Activated CD8-positive, alpha-beta memory T cell treated with anti-CD3 and anti-CD28 coated beads for 24 hours (primary cell): ENCODE measurements at regions not wholly inside any gene's neighbourhood (a gene's known extent, or its start where the extent isn't known, plus 50 kb on each side); places are given as distances from the start of the nearest gene placed in this dataset.
"Not testable (repeated sequence)": the region's sequence is repeated elsewhere in the genome, so short reads cannot be mapped to it uniquely, and the experiment has no call there.

ENCODE experiments used
- DNase-seq: peaks from one replicate; pipeline ENCODE4 v3.0.0-alpha.2; 2020

DNA sequence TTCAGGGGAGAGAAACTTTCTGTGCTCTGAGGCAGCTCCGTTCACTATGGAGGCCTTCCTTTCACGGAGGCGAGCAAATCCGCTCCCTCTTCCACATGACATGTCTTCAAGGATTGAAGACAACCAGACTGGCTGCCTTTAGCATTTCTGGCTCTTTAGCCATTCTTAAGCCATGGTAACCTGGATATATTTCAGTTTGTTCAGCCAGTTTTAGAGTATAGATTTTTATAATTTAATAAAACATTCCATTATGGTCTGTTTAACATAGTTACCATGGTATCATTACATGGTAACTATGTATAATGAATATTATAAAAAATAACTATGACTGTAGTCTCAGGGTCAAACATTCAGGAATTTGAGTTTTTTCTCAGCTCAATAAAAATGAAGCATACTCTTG, 54.2 kb upstream of the NFIA start:
- DNase-seq, result no peak

DNA sequence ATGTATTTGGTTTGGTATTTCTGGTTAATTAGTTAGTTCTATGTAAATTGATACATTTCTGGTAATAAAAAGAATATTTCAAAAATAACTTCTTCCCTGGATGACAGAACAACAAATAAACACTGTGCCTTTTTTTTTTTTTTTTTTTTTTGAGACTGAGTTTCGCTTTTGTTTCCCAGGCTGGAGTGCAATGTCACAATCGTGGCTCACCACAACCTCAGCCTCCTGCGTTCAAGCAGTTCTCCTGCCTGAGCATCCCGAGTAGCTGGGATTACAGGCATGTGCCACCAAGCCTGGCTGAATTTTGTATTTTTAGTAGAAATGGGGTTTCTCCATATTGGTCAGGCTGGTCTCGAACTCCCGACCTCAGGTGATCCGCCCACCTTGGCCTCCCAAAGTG, 64.3 kb upstream of the NFIA start:
- DNase-seq, result not testable (repeated sequence)

DNA sequence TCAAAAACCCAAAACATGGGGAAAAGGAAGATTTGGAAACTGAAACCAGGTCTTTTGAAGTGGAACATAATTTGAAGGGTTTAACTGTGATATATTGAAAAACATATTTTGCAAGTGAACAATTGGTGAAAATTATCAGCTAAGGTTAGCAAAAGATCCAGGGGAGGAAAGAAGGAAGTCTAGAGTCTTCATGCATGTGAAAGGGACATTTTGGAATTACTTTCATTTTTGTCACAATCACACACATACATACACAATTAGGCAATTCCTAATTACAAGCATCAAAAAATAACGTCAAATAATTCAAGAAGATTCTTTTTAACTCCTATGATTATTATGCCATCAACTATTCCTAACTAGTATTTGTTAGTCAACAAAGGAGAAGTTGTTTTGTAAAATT, 64.7 kb upstream of the NFIA start:
- DNase-seq, result no peak

DNA sequence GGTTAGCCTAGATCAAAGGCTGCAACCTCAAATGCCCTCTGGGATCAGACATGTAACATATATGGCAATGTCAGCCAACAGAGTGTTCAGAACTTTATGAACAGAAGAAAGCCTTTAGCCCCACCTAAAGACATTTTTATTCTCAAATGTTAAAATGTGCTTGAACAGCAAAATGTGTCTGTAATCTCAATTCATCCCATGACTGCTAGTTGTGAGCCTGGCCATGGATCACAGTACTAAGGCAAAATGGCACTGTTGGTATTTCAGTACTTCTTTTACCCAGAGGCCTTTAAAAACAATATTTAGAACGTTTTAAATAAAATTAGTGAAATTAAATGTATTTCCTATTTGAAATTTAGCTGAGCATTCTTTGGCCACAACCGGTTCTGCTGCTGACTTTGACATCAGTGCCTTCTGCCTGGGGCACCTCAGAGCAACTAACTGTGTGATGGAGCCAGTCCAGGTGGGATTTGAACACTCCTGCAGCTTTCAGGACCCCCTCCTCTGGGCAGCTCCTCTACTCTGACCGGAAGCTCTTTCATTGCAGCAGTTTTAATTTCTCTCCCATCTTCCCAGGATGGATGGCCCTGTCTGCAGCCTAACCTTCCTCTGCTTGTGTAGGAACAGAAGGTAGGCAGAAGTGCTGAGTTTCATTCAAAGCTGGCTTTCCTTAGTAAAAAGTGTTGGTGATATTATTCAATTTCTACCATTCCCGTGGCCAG, 68.3 kb upstream of the NFIA start:
- DNase-seq, result no peak

DNA sequence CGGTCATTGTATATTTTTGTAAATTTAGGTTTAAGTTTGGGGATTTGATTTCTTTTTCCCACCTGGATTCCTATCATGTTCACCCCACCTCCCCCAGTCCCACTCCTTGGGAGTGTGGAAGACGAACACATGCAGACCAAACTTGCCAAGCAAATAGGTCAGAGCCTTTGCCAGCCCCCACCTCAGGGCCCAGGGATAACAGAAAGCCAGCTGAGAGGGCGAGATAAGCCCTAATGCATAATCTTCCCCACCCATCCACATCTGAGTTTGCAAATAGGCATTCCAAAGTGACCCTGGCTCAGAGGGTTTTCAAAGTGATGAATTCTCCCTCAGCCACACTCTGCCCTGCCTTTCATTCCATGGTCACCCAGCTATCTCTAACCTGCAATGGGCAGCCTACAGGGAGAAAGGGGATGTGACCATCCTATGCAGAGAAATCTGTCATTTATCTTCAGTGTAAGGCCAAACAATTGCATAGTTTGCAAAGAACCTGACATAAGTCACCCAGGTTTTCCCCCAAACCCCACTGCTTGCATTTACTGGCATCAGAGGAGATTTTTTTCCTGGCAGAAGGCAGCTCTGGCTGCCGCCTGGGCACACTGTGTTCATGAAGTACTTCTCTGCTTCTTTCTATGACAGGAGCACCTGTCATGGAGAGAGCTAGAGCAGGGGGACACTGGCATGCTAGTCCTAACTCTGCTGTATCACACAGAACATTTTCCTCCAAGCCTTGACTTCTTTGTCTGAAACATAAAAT, 69.0 kb upstream of the NFIA start:
- DNase-seq, result no peak

DNA sequence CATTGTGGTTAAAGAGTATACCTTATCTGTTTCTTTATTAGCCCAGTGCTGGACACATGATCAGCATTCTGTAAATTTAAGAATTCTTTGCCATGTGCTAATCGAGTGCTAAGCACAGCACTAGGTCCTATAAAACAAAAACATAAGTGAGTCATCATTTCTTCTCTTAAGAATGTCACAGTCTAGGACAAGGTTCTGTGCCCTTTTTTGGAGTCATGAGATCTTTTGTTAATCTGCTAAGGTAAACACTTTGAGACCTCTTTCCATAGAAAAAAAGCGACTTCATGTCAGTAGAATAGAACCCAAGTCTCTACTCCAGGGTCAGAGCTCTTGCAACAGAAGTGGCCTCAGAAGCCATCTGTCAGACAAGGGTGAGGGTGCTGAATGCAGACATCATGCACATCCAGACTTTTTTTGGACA, 70.0 kb upstream of the NFIA start:
- no peak for DNase-seq

DNA sequence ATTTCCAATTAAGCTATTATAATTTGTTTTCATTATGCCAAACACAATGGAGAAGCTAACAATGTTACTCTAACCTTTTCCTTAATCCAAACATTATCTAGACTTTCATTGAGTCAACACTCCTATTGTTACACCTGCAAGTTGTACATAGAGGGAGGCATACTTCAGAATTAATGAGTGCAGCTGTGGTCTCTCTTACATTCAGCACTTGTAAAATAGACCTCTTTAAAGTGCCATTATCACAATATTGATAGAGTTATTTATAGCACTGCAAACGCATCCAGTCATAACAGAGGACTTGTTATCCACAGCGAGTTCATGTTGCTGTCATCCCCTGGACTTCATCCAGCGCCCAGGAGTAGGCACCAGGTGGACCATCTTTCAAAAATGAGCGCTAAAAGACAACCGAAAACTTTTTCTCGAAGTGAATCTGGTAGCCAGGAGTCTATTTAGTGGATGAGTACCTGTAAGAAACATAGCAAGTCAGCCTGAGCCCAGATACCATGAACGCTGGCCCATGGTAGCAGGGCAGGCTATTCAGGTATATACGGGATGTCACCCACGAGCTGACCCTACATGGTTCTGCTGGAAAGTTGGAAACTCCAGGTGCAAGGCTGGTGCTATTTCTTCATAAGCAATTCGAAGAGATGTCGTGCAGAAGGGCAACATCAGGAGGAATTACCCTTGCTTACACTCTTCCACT, 70.6 kb upstream of the NFIA start:
- no peak for DNase-seq

DNA sequence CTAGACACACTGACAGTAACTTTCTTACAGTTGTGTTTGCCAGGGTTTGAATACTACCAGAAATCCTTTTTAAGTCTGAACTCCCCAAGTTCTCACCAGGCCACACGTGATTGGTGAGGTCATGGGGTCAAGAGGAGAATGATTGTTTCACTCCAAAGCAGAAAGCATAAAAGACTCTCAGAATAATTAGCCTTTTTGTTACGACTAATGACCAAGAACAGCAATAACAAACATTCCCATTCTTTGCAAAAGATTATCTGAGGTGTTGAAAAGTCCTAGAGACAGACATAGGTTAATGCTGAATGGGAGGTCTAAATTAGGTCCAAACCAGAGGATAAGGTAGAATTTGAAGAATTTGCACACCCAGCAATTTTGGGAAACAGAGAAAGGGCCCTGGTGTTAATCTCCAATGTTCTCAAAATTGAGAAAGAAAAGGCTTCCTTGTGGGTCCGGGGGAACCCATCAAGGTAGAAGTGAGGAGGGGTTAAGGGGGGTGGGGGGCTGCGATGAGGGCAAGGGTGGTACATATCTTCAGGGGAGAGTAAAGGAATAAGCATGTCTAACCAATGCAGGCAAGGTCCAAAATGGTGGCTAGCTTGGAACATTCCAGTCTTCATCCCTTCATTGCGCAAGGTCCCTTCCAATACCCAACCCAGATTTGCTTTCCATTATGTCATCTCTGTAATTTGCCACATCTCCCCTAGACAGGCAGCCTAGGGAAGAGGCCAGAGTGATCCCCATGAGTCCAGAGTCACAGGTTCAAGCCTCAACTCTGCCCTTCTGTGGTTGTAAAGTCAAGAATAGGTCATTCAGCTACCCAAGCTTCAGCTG, 74.6 kb upstream of the NFIA start:
- no peak for DNase-seq

DNA sequence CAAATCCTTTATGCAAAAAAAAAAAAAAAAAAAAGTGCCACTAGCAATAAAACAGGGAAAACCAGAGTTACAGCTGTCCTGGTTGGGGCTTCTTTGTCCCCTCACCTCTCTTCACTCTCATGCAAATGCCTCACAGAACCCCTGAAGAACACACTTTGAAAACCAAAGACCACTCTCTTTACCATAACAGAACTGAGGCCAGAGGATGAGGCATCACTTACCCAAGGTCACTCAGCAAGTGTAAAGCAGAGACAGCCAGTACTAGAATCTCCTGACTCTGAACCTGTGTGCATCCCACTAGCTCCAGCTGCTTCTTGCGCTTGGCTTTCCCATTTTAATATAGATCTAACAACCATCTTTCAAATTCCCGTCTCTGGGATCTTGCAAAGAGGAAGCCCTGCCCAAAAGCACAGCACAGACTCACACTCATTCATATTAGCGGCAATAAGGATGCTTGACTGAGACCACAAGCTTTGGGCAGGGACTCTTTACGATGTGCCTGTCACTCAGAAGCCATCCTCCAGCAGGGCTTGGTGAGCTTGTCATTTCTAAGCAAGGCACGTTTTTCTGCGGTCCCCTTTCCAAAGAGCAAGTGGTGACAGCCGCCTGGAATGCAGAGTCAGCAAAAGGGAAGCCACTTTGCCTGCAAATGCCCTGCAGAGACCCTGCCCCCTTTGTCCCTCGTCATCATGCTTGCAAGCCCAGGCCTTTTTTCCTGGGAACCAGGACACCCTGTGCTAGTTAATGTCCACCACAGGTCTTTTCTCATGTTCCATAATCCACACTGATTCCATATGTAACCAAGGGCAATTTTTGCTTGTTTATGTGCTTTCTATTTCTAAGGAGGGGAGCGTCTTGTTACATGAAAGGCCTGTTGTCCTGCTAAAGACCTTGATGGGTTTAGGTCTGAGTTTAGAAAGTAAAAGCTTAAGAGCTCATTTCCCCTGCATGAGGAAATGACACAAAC, 76.5 kb upstream of the NFIA start:
- DNase-seq, result no peak

DNA sequence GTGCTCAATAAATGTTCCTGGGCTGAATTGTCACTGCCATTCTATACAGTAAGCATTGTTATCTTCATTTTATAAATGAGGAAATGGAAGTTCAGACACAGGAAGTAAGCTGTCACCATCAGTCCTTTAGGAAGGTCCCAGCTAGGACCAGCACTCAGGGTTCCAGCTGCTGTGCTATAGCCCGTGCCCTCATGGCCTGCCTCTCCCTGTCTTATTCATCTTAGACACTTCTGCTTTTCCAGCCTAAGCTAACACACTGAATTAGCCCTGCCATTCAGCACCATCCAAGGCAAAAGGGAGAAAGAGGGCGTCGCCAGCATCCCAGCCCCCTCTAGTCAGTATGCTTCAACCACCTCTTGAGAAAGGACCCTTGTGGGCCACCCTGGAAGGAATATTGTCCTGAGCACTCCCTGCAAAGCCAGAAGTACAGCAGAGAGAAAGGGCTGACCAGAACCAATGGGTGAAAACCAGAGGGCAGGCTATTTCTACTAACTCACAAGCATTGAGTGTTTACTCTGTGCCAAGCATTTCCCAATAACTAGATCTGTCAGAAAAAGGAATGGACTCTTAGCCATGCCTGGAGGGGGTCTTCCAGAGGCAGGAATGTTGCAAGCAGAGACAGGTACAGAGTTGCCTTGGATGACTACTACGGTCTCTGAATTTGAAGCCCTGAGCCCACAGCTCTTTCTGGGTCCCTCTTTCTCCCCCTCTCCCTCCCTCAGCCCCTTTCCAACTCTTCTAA, 77.9 kb upstream of the NFIA start:
- DNase-seq, result no peak

DNA sequence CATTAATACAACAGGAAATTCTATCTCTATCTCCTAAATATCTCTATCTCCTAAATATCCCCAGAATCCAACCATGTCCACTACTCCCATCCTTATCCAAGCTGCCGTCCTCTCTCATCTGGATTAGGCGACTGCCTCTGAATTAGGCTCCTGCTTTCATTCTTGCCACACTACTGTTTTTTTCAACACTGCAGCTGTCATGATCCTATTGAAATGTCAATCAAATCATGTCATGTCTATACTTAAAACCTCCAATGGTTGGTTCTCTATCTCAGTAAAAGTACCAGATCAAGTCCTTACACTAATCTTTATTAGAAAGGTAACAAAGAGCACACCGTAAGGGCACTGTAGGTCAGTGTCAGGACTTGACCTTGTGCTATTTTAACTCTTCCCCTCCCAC, 82.0 kb upstream of the NFIA start:
- no peak for DNase-seq

DNA sequence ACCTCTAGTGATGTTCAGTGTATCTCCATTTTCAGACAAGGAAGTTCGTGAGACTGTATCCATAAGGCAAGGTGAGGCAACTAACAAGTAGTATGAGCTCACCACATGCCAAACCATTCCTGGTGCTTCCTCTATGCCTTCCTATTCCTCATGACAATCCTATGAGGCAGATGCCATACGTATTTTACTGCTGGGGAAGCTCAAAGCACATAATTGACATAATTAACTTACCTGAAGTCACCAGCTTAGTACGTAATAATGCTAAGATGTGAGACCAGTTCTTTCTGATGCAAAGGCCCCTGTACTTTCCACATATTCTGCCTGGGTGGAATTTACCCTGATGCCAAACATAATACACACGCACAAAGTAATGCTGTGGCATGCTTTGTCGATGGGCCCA, 83.6 kb upstream of the NFIA start:
- DNase-seq, result no peak

DNA sequence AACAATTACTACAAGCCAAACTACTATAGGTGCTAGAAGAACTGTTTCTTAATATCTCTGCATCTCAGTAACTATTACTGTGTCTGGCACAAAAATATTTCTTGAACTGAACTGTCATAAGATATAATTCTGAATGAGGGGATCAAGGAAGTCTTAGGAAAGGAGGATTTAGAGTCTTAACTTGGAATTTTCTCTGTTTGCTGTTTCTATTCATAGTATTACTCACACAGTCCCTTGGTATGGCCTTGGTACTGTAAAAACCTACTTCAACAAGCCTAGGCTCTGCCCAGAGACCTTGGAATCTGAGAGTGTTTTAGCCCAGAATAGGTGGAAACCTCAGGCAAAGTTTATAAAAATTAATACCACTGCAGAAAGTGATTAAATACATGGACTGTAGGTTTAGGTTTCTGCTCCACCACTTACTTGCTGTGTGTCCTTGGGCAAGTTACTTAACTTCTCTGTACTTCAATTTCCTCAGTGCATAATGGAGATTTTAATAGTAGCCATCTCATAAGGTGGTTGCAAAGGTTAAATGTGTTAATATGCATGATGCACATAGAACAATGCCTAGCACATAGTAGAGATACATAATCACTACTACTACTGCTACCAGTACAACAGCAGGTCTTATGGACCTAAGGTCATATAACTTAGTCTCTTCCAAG, 87.4 kb upstream of the NFIA start:
- no peak for DNase-seq

DNA sequence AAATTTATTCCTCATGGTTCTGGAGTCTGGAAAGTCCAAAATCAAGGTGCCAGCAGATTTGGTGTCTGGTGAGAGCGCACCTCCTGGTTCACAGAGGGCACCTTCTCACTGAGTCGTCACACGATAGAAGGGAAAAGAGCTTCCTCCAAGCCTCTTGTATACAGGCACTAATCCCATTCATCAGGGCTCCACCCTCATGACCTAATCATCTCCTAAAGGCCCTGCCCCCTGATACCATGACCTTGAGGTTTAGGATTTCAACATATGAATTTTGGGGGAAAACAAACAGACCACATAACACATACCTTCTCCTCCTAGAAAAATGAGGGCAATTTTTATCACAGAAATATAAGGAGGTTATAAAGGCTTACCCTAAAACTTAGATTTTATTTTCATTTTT, 88.0 kb upstream of the NFIA start:
- DNase-seq, result no peak

DNA sequence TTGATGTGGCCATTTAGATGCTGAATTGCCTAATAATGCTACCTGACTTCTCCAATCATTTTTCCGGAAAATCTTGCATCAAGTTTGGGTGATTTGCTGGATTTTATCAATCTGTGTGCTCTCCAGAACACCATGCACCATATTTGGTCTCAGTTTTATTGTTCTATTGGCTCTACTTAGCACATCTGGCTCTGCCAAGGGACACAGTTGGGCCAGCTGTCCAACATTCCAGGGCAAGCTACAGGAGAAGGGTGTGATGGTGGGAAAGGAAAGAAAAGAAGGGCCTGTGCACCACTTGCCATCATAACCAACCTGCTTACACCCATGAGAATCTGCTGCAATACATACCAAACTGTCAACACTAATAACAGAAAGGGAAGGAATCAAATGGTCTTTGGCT, 90.2 kb upstream of the NFIA start:
- DNase-seq, result no peak

DNA sequence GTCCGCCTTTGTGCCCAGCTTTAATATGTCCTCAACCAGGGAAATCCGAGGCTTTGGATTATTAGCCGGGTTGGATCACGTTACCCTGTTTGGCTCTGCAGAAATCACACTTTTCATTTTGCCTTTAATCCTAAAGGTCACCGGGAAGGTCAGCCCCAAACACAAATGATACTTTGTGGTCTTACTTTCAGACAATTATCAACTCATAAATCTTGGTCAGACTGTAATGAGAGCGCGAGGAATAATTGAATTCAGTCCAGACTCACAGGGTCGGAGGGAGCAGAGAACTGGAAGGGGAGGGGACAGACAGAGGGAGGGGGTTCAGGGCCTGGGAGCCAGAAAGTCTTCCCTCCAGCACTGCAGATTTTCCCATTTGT, 91.7 kb upstream of the NFIA start:
- no peak for DNase-seq

DNA sequence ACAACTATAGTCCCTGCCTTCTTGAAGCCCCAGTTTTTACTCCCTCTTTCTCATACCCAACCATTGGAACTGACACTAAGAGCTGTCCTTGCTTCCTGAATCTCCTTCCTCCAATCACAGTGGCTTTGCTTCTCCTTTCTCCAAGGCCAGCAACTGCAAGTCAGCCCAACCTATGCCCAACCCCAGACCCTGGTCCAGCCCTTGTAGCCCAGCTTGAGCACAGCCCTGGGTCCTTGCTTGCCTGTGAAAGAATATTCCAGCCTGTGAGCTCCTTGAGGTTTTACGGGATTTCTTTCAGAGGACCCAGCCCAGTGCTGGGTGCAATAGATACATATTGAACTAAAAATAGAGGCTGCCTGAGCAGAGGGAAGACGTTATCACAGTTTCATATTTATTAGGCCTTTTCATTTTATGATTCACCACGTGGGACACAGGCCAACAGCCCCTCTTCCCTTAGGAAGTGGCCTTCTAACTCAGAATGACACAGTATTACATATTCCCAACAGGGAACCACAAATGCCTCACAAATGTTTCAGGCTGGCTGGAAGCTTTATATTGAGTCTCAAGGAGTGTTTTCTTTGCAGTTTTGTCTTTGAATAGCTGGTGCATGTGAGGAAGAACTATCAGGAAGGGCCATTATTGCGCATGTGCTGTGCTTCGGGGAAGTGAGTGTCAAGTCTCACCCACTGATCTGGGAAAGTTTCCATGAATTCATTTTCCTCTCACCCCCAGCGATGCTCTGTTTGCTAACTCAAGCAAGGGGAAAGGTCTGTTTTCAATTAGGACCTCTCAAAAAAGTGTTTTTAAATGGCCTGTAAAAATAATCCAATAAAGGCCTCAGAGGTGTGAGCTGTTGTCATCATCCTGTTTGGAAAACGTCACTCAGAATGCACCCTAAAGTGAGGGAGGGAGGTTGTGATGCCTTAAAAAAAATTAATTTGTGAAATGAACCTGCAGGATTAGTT, 92.3 kb upstream of the NFIA start:
- no peak for DNase-seq

DNA sequence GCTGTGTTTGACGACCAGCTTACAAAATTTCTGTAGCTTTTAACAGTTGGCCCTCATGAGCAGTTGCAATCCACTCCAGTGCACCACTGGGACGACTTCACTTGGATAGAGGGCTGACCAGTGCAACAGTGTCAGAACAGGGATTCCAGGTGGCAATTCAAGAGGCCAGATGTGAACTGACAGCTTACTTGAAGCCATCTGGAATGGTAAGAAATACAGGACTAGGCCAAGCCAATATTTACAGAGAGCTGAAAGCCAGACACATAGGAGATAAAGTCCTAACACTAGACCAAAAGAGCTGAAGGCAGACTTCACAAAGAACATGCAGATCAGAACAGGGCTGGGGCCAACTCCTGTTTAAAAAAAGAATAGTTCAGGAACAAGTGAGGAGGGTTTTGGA, 93.5 kb upstream of the NFIA start:
- DNase-seq, result no peak

DNA sequence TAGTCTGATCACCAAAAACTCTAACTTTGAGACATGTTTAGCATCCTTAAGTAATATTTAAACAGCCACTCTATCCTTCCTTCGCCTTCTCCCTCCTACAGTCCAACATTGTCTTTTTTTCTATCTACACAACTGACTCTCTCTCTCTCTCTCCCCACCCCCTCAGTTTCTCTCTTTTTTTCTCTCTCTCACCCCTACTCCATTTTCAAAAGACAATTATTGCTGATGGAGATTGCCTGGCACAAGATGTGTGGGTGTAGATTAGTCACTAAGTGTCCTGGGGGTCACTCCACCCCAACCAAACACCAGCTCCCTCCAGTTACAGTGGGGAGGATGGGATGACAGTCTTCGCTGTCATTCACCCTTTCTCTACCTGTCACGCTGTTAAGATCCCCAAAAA, 94.5 kb upstream of the NFIA start:
- no peak for DNase-seq
